H1 (cell line): ENCODE measurements at regions not wholly inside any gene's neighbourhood (a gene's known extent, or its start where the extent isn't known, plus 50 kb on each side); places are given as distances from the start of the nearest gene placed in this dataset.

Experiments
- CTCF ChIA-PET: fragments of 300-600 bp; sonication (Branson Sonifier 250); formaldehyde crosslinking; loops from one replicate; lab custom pipeline; 2021; ENCODE audit not compliant: partially characterized antibody; lab: Charles Lee
- POLR2A ChIA-PET: fragments of 300-600 bp; sonication (Branson Sonifier 250); formaldehyde crosslinking; loops from one replicate; lab custom pipeline; 2021; ENCODE audit warnings: inconsistent platforms; ENCODE audit not compliant: partially characterized antibody; lab: Charles Lee
- DNase-seq, 2 experiments: peaks; one replicate each; pipeline versions ENCODE4 v3.0.0 to v3.0.0-alpha.2; 2010 to 2022; ENCODE audit warnings: low spot score in 2 of 2, low read depth in 1 of 2, mixed read lengths in 1 of 2
- FAIRE-seq: peaks from 2 replicates; lab custom pipeline; 2011; peaks lifted over from hg19 to GRCh38; lab: Jason Lieb, UNC
- H2AFZ ChIP-seq: 2 replicates; pipeline ENCODE4 v1.8.1; 2012; ENCODE audit warnings: low read length, inconsistent platforms
- H2AK5ac ChIP-seq: 2 replicates; pipeline ENCODE4 v1.6.1; 2013; ENCODE audit warnings: low read depth, low read length
- H2BK120ac ChIP-seq: replicated peaks from 2 replicates; pipeline ENCODE3; 2013; ENCODE audit warnings: low read depth, low read length, inconsistent platforms
- H2BK12ac ChIP-seq: 2 replicates; pipeline ENCODE4 v1.6.1; 2013; ENCODE audit warnings: low read depth, low read length
- H2BK15ac ChIP-seq: 2 replicates; pipeline ENCODE4 v1.6.1; 2013; ENCODE audit warnings: low read length
- H2BK20ac ChIP-seq: 2 replicates; pipeline ENCODE4 v1.6.1; 2013; ENCODE audit warnings: low read length
- H2BK5ac ChIP-seq: 2 replicates; pipeline ENCODE4 v1.6.1; 2013; ENCODE audit warnings: low read depth, low read length
- H3K14ac ChIP-seq: 2 replicates; pipeline ENCODE4 v1.6.1; 2013; ENCODE audit warnings: inconsistent platforms; ENCODE audit not compliant: insufficient read length
- H3K18ac ChIP-seq: 2 replicates; pipeline ENCODE4 v1.6.1; 2013; ENCODE audit warnings: low read length; ENCODE audit errors: extremely low read depth
- H3K23ac ChIP-seq: 2 replicates; pipeline ENCODE4 v1.6.1; 2013; ENCODE audit warnings: inconsistent platforms; ENCODE audit not compliant: insufficient read length
- H3K23me2 ChIP-seq: 2 replicates; pipeline ENCODE4 v1.6.1; 2013; ENCODE audit warnings: low read depth, low read length
- H3K27ac ChIP-seq: 2 replicates; pipeline ENCODE4 v1.6.1; 2011; ENCODE audit warnings: low read depth, low read length, inconsistent platforms
- H3K27me3 ChIP-seq, 4 experiments: replicated peaks in 1 of 4; 1 replicate in 1 of 4; 2 replicates in 3 of 4; pipeline versions ENCODE4 v1.6.1 to v1.8.1; 2011 to 2013; ENCODE audit warnings: low read length in 3 of 4, mild to moderate bottlenecking in 3 of 4, inconsistent platforms in 2 of 4, mixed read lengths in 2 of 4, moderate library complexity in 1 of 4; ENCODE audit not compliant: control insufficient read depth in 3 of 4, insufficient read depth in 3 of 4; ENCODE audit errors: extremely low read depth in 1 of 4
- H3K36me3 ChIP-seq, 4 experiments: 2 replicates each; pipeline versions ENCODE4 v1.6.1 to v1.8.1; 2011 to 2013; ENCODE audit warnings: mild to moderate bottlenecking in 4 of 4, low read length in 3 of 4, moderate library complexity in 2 of 4, control low read depth in 1 of 4, inconsistent platforms in 1 of 4; ENCODE audit not compliant: insufficient read depth in 4 of 4, control insufficient read depth in 2 of 4
- H3K4ac ChIP-seq: replicated peaks from 2 replicates; pipeline ENCODE3; 2013; ENCODE audit warnings: low read length, low read depth, mixed read lengths, inconsistent platforms; ENCODE audit not compliant: insufficient read length
- H3K4me1 ChIP-seq, 4 experiments: replicated peaks in 1 of 4; 1 replicate in 1 of 4; 2 replicates in 3 of 4; pipeline versions ENCODE4 v1.6.1 to v1.8.1; 2011 to 2013; ENCODE audit warnings: low read length in 3 of 4, inconsistent platforms in 2 of 4, mixed read lengths in 1 of 4; ENCODE audit not compliant: insufficient read depth in 4 of 4, control insufficient read depth in 3 of 4
- H3K4me2 ChIP-seq, 2 experiments: 2 replicates each; pipeline versions ENCODE4 v1.6.1 to v1.8.1; 2011 to 2013; ENCODE audit warnings: low read depth in 2 of 2, low read length in 2 of 2, control low read depth in 1 of 2, inconsistent platforms in 1 of 2, mild to moderate bottlenecking in 1 of 2; ENCODE audit not compliant: insufficient read depth in 1 of 2
- H3K4me3 ChIP-seq, 4 experiments: fragments of 200-600, 300-600 bp in 1 of 4; sonication (generic), shearing (Covaris generic), sonication (Bioruptor Twin) in 1 of 4; 2 replicates each; pipeline versions ENCODE4 v1.5.1 to v1.8.1; 2011 to 2016; ENCODE audit warnings: low read length in 4 of 4, low read depth in 3 of 4, control low read depth in 2 of 4, inconsistent platforms in 2 of 4, mild to moderate bottlenecking in 2 of 4, mixed read lengths in 1 of 4, moderate library complexity in 1 of 4; ENCODE audit not compliant: insufficient read depth in 2 of 4; ENCODE audit errors: extremely low read depth in 1 of 4
- H3K56ac ChIP-seq: replicated peaks from 2 replicates; pipeline ENCODE3; 2013; ENCODE audit warnings: low read depth, mild to moderate bottlenecking, mixed read lengths, low read length, inconsistent platforms; ENCODE audit not compliant: insufficient read length
- H3K79me1 ChIP-seq: 2 replicates; pipeline ENCODE4 v1.6.1; 2013; ENCODE audit warnings: low read depth, low read length, control low read depth
- H3K79me2 ChIP-seq, 2 experiments: 2 replicates each; pipeline versions ENCODE4 v1.6.1 to v1.8.1; 2012 to 2013; ENCODE audit warnings: low read length in 2 of 2, mild to moderate bottlenecking in 2 of 2, inconsistent platforms in 1 of 2; ENCODE audit not compliant: insufficient read depth in 2 of 2, control insufficient read depth in 1 of 2
- H3K9ac ChIP-seq, 4 experiments: replicated peaks in 1 of 4; 1 replicate in 1 of 4; 2 replicates in 3 of 4; pipeline versions ENCODE4 v1.6.1 to v1.8.1; 2011 to 2013; ENCODE audit warnings: low read depth in 3 of 4, low read length in 3 of 4, control low read depth in 2 of 4, mild to moderate bottlenecking in 2 of 4, moderate library complexity in 2 of 4, inconsistent platforms in 1 of 4; ENCODE audit errors: extremely low read depth in 1 of 4
- H3K9me3 ChIP-seq, 2 experiments: 2 replicates each; pipeline versions ENCODE4 v1.6.1 to v1.8.1; 2012 to 2013; ENCODE audit warnings: mild to moderate bottlenecking in 2 of 2, moderate library complexity in 2 of 2, control low read depth in 1 of 2, inconsistent platforms in 1 of 2, low read depth in 1 of 2, low read length in 1 of 2, mixed read lengths in 1 of 2; ENCODE audit not compliant: insufficient read depth in 2 of 2
- H4K20me1 ChIP-seq, 2 experiments: replicated peaks in 1 of 2; 2 replicates each; pipeline versions ENCODE3 to v1.8.1; 2011 to 2013; ENCODE audit warnings: inconsistent platforms in 2 of 2, low read length in 2 of 2, mild to moderate bottlenecking in 1 of 2; ENCODE audit not compliant: insufficient read depth in 2 of 2, control insufficient read depth in 1 of 2
- H4K5ac ChIP-seq: 2 replicates; pipeline ENCODE4 v1.6.1; 2013; ENCODE audit warnings: low read length, low read depth, mixed read lengths, inconsistent platforms; ENCODE audit not compliant: insufficient read length
- H4K8ac ChIP-seq: 2 replicates; pipeline ENCODE4 v1.8.0; 2013; ENCODE audit warnings: mild to moderate bottlenecking, moderate library complexity, low read length, inconsistent platforms; ENCODE audit not compliant: insufficient read depth; ENCODE audit errors: extremely low read depth
- H4K91ac ChIP-seq: replicated peaks from 2 replicates; pipeline ENCODE3; 2013; ENCODE audit warnings: low read length, mixed read lengths, inconsistent platforms; ENCODE audit not compliant: insufficient read length
- ATF2 ChIP-seq: IDR thresholded peaks from 2 replicates; pipeline ENCODE4 v1.6.1; 2012; ENCODE audit warnings: low read length, inconsistent platforms
- CHD1 ChIP-seq: IDR thresholded peaks from 2 replicates; pipeline ENCODE4 v1.6.1; 2012; ENCODE audit warnings: low read depth, low read length, improper control_type of control experiment
- CTBP2 ChIP-seq: IDR thresholded peaks from 2 replicates; pipeline ENCODE4 v1.7.0; 2011; ENCODE audit warnings: borderline replicate concordance, mild to moderate bottlenecking, moderate library complexity, mixed read lengths, low read length; ENCODE audit not compliant: insufficient read depth, insufficient read length
- FOSL1 ChIP-seq: IDR thresholded peaks from 2 replicates; pipeline ENCODE4 v1.6.1; 2011; ENCODE audit warnings: mild to moderate bottlenecking, low read depth, low read length, moderate library complexity; ENCODE audit not compliant: insufficient read depth
- GTF2F1 ChIP-seq: IDR thresholded peaks from 2 replicates; pipeline ENCODE4 v1.6.1; 2012; ENCODE audit warnings: low read depth, low read length, improper control_type of control experiment, borderline replicate concordance
- MAFK ChIP-seq: IDR thresholded peaks from 2 replicates; pipeline ENCODE4 v1.6.1; 2012; ENCODE audit warnings: low read depth, mild to moderate bottlenecking, improper control_type of control experiment, low read length
- RNF2 ChIP-seq: fragments of 200-900, 300-1000 bp; sonication (generic); IDR thresholded peaks from 2 replicates; pipeline ENCODE4 v1.7.1; 2016; ENCODE audit warnings: borderline replicate concordance, low read depth, mild to moderate bottlenecking, antibody characterized with exemption, low read length; ENCODE audit not compliant: poor library complexity, severe bottlenecking; ENCODE audit errors: missing control alignments
- SIX5 ChIP-seq: IDR thresholded peaks from 2 replicates; pipeline ENCODE4 v1.6.1; 2011; ENCODE audit warnings: mild to moderate bottlenecking, low read depth, low read length
- SUZ12 ChIP-seq: fragments of 200-600 bp; sonication (generic); IDR thresholded peaks from 2 replicates; pipeline ENCODE4 v1.6.1; 2012; ENCODE audit warnings: mild to moderate bottlenecking, inconsistent platforms, low read length, moderate library complexity, mixed read lengths
- USF2 ChIP-seq: IDR thresholded peaks from 2 replicates; pipeline ENCODE4 v1.6.1; 2011; ENCODE audit warnings: low read length, improper control_type of control experiment
- YY1 ChIP-seq: IDR thresholded peaks from 2 replicates; pipeline ENCODE4 v1.6.1; 2011; ENCODE audit warnings: low read depth, mild to moderate bottlenecking, low read length
- WGBS, 2 experiments: shearing (Covaris generic) in 1 of 2; methylation state at CpG; one replicate each; pipeline versions ENCODE4 v1.1.6 to v1.1.7; 2013 to 2015; ENCODE audit warnings: low lambda C conversion rate in 2 of 2, mixed read lengths in 2 of 2, inconsistent platforms in 1 of 2, low coverage in 1 of 2, missing lambda C conversion rate in 1 of 2; ENCODE audit not compliant: insufficient replicate concordance in 2 of 2, insufficient coverage in 1 of 2, insufficient read length in 1 of 2; ENCODE audit errors: extremely low coverage in 1 of 2, missing lambda C conversion rate in 1 of 2; 5-methylcytosine and 5-hydroxymethylcytosine counted together

GRCh38 chr2:187075671-187076070 is 226.7 kb upstream of the ZSWIM2 start:
- no peak overlapping the region for H3K27ac ChIP-seq
- no peak overlapping the region for H2BK12ac ChIP-seq
- H2BK15ac ChIP-seq: no peak overlapping the region
- no peak overlapping the region for H3K9ac ChIP-seq
- no peak overlapping the region for H3K56ac ChIP-seq
- H3K18ac ChIP-seq: no peak overlapping the region
- H4K8ac ChIP-seq: no peak overlapping the region
- no peaks in the 10 kb centered on the region for H3K79me2 ChIP-seq
- H2AK5ac ChIP-seq: no peak overlapping the region
- H3K9me3 ChIP-seq: no peaks in the 10 kb centered on the region; a peak in 1 of 4 replicates
- no peaks in the 10 kb centered on the region for H3K27me3 ChIP-seq
- no peak overlapping the region for H2AFZ ChIP-seq
- H3K4ac ChIP-seq: no peak overlapping the region
- POLR2A ChIA-PET: no interaction called here
- FAIRE-seq: no peak
- H2BK20ac ChIP-seq: no peak overlapping the region
- no peaks in the 10 kb centered on the region for H3K36me3 ChIP-seq
- WGBS, 2 experiments: 96% methylated on average over 4 of the region's 4 CpGs; no CpG with 5 or more reads in 1 of the 2 experiments
- H4K91ac ChIP-seq: no peak overlapping the region
- CTCF ChIA-PET: no interaction called here
- no peak overlapping the region for H3K23ac ChIP-seq
- no peaks in the 10 kb centered on the region for H4K20me1 ChIP-seq
- H3K4me1 ChIP-seq: peaks cover 0 to 2% (median 0%) of the 10 kb centered on the region in 4 experiments; a peak in 1 of 7 replicates
- no peak overlapping the region for H3K14ac ChIP-seq
- no peak overlapping the region for H3K4me2 ChIP-seq
- no peak overlapping the region for H3K4me3 ChIP-seq
- H3K79me1 ChIP-seq: no peaks in the 10 kb centered on the region
- H2BK120ac ChIP-seq: no peak overlapping the region
- no peak overlapping the region for H4K5ac ChIP-seq
- DNase-seq: no peak
- no peak overlapping the region for H2BK5ac ChIP-seq
- TF ChIP-seq GTF2F1 (no peak), SIX5 (no peak), YY1 (no peak), FOSL1 (no peak), USF2 (no peak), CTBP2 (no peak), RNF2 (no peak), CHD1 (no peak), MAFK (no peak), SUZ12 (no peak), ATF2 (no peak)
- no peaks in the 10 kb centered on the region; the same call in 1 of the 2 replicates for H3K23me2 ChIP-seq
